HG03064 (cell line): ENCODE measurements at regions not wholly inside any gene's neighbourhood (a gene's known extent, or its start where the extent isn't known, plus 50 kb on each side); places are given as distances from the start of the nearest gene placed in this dataset.
"Not testable (repeated sequence)": the region's sequence is repeated elsewhere in the genome, so short reads cannot be mapped to it uniquely, and the experiment has no call there.

ENCODE experiments used
- ATAC-seq: cut with Tn5 transposase; IDR thresholded peaks from one replicate; pipeline ENCODE4 v1.9.1; 2021; ENCODE audit warnings: low read depth; ENCODE audit not compliant: unreplicated experiment

DNA sequence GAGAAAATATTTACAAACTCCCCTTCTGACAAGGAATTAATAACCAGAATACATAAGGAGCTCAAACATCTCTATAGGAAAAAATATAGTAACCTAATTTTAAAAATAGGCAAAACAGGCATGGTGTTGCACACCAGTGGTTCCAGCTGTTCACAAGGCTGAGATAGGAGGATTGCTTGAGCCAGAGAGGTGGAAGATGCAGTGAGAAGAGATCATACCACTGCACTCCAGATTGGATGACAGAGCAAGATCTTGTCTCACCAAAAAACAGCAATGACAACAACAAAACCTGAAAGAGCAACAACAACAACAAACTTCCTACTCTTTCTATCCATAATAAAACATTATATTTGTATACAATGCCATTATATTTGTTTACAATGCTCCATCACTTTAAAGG lies 304.4 kb upstream of the CNTNAP2 start:
- no peak for ATAC-seq

DNA sequence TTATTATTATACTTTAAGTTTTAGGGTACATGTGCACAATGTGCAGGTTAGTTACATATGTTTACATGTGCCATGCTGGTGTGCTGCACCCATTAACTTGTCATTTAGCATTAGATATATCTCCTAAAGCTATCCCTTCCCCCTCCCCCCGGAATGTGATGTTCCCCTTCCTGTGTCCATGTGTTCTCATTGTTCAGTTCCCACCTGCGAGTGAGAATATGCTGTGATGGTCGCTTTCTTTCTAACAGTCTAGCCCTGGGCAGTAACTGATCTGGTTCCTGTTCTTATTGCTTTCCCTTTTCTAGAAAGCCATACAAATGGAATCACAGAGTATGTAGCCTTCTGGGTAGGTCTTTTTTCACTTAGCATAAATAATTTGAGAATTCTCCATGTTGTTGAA lies 311.1 kb upstream of the CNTNAP2 start:
- not testable (repeated sequence) for ATAC-seq

DNA sequence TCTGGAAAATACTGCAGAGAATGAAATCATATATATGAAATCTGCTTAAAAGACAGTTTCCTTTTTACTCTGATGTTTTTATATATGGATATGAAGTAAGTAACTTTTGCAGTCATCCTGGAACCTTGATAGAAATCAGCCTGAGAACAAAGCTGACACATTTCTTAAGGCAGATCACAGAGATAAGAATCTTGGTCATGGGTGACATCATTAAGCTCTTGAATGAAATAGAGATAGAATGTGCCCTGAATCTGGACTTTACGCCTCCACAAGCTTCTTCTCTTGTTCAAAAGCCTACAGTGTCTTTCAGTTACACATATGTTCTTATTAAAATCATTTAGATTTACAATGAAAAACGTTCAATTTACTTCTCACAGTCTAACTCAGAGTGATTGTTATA lies 319.1 kb upstream of the CNTNAP2 start:
- ATAC-seq = no peak

DNA sequence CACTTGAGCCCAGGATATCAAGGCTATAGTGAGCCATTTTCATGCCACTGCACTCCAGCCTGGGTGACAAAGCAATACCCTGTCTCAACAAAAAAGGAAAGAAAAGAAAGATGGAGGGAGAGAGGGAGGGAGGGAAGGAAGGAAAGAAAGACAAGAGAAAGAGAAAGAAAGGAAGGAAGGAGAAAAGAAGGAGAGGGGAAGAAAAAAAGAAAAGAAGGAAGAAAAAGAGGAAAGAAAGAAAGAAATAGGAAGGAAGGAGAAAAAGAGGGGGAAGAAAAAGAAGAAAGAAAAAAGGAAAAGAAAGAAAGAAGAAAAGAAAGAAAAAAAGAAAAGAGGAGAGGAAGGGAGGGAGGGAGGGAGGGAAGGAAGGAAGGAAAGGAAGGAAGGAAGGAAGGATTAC lies 321.5 kb upstream of the CNTNAP2 start:
- ATAC-seq = no peak

DNA sequence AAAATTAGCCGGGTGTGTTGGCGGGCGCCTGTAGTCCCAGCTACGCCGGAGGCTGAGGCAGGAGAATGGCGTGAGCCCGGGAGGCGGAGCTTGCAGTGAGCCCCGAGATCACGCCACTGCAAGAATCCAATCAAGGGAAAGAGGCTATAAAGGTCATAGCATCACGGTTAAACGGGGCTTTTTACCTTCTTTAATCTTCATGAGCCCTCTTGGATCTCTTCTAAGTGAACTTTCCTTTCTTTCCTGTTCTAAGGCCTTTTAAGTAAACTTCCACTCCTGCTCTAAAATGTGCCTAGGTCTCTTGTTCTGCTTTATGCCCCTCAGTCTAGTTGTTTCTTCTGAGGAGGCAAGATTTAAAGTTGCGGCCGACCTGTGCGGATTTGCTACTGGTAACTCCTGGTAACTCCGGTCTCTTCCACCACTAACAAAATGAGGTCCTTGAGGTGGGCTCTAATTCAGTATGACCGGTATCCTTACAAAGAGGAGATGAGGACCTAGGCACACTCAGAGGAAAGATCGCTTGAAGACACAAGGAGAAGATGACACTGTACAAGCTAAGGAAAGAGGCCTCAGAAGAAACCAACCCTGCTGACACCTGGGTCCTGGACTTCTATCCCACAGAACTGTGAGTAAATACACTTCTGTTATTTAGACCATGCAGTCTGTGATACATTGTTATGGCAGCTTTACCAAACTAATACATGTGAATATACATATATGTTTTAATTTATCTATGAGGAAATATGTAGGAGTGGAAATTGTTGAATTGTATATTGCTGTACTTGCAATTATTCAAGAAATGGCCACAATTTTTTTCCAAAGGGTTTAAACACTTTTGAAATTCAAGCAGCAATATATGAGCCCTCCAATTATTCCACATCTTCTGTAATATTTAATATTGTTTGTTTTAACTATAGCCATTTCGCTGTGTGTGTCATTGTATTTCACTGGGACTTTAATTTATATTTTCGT lies 331.5 kb upstream of the CNTNAP2 start:
- no peak for ATAC-seq

DNA sequence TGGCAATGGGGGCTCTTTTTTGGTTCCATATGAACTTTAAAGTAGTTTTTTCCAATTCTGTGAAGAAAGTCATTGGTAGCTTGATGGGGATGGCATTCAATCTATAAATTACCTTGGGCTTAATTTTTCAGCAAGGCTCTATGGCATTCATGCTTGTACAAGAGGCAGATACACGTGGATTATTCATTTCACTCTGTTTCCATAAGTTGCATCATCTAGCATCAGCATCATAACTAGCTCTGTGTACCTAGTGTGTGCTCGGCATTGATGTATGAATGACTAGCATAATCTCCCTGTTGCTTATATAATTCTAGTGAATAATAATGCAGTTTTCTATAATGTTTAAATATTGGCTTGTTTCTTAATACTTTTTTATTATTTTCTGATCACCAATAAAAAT lies 335.2 kb upstream of the CNTNAP2 start:
- not testable (repeated sequence) for ATAC-seq

DNA sequence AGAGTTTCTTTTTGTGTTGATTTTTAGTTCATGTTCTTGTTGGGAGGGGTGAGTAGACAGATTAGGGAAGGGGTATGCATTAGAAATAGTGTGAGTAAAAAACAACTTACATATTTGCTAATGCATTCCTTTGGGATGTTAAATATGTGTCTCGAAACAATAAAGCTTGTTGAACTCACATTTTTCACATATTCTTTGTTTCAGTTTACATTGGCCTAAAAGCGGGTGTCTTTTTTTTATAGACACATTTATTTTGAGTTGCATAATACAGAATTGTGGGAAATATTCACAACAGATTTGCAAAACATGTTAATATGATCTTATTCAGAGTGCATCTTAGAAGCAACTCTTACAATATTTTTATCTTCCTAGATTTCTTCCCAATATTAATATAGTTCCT lies 337.5 kb upstream of the CNTNAP2 start:
- no peak for ATAC-seq

DNA sequence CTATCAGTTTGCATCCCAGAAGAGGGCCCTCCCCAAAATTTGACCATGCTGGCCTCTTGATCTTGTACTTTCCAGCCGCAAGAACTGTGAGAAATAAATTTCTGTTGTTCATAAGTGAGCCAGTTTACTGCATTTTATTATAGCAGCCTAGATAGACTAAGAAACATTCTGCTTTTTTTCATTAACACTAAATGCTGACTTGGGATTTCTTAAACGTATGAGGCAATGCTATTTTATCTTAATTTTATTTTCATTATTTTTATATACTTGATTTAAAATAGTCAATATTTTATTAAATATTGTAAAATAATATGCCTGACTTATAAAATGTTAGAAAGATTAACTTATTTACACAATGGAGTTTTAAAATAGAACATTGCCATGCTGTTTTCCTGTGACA lies 341.8 kb upstream of the CNTNAP2 start:
- ATAC-seq = no peak

DNA sequence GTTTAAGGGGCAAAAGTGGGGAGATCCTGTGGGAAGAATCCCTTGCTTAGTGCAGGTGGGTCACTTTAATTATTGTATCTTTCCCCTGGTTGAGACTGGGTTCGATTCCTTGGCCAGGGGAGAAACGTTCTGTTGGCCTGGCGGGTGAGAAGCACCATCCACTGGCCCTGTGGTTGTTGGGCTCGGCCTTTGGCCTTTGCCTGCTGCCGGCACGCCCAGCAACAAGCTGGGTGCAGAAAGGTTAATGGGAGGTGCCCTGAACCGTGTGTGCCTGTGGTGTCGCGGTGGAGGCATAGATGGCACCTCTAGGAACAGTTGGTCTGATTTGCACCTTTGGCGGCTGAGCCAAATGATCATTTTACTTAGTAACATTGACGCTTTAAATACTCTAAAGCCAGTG lies 363.6 kb upstream of the CNTNAP2 start:
- ATAC-seq = no peak

DNA sequence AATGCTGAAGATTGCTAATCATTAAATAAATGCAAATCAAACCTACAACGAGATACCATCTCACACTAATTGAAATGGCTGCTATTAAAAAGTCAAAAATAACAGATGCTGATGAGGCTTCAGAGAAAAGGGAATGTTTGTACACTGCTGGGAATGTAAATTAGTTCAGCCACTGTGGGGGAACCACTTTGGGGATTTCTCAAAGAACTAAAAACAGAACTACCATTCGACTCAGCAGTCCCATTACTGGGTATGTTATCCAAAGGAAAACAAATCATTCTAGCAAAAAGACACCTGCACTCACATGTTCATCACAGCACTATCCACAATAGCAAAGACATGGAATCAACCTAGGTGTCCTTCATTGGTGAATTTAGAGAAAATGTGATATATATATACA lies 379.0 kb upstream of the CNTNAP2 start:
- no peak for ATAC-seq

DNA sequence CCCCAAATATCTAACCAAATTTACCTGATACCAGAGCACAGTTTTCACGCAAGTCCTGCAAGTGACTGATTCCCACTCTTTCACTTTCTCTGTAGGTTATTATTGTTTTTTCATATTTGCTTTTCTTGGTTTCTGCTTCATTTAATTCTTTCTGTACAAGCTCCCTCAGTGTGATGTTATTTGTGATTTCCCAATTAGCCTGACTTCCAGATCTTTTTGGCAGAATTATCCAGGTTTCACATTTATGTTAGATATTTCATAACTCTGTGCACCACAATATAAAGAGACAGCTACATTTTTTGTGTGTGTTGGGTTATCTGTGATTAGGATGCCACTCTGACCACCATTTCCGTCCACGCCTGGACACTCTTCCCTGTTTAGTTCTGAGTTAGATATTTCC lies 381.5 kb upstream of the CNTNAP2 start:
- ATAC-seq = no peak

DNA sequence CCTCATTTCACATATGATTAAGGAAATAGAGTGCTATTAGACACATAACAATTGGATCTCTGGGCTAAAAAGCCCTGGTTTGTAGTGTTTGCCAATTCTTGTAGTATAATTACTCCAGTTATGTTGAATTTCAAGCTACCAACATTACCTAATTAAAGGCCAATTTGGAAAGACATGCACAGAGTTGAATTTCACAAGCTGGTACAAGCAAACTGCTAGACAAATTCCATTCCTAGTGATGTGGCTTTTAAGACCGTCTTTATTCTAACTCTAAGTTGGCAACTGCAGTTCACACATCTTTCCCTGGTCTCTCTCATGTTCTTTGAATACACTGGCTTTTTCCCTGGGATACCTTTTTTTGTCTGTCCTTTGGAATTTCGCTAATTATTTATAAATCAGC lies 384.1 kb upstream of the CNTNAP2 start:
- ATAC-seq = no peak

DNA sequence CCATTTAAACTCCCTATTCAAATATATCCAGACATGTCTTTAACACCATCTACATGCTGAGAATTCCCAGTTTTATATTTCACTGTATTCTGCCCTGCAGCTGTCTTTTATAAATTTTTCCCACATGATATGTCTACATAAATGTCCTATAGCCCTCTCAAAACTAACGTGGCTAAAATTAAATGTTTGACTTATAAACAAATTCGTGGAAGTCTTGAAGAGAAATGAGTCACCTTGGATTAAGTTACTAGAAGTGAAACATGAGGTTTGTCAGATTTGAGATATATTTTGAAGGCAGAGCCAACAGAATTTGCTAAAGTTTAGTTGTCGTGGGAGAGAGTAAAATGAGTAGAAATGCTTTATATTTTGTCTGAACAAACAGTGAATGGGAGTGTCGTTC lies 386.9 kb upstream of the CNTNAP2 start:
- no peak for ATAC-seq

DNA sequence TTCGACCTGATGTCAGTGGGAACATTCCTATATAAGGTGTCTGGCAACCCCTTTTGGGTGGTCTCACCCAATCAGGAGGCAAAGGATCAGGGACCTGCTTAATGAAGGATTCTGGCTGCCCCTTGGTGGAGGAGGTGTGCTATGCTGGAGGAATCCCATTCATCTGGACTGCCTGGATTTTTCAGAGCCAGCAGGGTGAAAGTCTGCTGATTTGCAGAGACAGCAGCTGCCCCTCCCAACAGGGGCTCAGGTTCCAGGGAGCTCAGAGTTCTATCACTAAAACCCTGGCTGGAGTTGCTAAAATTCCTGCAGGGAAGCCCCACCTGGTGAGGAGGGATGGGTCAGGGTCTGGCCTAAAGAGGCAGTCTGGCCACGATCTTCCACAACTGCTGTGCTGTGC lies 398.5 kb upstream of the CNTNAP2 start:
- no peak for ATAC-seq

DNA sequence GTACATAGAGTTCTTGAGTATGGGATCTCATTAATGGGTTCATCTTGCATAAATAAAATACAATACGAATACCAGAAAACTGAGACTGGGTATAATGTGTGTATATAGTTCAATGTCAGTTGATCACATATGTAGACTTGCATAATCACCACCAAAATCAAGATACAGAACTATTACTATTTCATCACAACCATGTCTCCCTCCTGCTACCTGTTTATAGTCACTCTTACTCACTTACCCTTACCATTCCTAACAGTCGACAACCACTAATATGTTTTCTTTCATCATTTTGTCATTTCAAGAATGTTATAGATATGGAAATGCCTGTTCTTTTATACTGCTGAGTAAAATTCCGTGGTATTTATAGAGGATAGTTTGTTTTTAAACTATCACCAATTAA lies 416.1 kb upstream of the CNTNAP2 start:
- ATAC-seq = no peak

DNA sequence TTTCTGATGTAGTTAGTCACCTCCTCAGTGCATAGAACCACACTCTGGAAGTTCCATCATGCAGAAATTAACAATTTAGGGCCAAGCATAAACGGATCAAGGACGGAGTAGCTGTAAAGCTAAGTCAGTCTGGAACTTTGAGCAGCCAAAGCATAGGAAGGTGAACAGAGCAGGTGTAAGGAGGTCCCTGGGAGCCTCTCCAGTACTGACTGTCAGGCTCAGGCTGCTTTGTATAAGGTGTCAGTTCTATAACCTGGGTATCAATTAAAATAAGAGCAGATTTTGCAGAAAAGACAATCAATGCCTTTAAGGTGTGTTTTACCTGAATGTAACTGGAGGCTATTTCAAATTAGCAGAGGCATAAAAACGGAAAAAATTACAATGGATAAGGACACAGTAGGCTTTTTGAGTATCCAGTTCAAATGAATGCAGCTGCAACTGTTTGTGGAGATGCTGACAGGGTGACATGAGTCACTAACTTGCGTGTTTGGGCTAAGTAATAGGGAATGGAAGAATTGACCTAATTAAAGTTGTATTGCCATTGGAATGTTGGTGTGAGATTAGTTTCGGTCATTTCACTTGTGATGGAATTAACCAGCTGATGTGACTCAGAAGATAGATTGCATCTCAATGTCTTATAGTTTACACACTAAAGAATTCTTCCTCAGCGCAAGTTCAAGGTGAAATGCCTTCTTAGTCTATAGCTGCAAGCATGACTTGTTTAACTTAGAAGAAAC lies 417.9 kb upstream of the CNTNAP2 start:
- ATAC-seq = no peak

DNA sequence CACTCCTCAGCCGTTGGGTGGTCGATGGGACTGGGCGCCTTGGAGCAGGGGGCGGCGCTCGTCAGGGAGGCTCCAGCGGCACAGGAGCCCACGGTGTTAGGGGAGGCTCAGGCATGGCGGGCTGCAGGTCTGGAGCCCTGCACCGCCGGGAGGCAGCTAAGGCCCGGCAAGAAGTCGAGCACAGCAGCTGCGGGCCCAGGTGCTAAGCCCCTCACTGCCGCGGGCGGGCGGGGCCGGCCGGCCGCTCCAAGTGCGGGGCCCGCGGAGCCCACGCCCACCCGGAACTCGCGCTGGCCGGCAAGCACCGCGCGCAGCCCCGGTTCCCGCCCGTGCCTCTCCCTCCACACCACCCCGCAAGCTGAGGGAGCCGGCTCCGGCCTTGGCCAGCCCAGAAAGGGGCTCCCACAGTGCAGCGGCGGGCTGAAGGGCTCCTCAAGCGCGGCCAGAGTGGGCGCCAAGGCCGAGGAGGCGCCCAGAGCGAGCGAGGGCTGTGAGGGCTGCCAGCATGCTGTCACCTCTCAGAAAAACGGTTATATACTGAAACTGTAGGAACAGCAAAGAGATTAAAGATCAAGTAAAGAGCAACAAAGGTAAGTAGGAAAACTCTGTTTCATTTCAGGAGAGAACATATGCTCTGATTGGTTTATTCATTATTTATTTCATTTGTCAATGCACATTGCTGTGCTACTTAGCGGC lies 419.0 kb upstream of the CNTNAP2 start:
- not testable (repeated sequence) for ATAC-seq

DNA sequence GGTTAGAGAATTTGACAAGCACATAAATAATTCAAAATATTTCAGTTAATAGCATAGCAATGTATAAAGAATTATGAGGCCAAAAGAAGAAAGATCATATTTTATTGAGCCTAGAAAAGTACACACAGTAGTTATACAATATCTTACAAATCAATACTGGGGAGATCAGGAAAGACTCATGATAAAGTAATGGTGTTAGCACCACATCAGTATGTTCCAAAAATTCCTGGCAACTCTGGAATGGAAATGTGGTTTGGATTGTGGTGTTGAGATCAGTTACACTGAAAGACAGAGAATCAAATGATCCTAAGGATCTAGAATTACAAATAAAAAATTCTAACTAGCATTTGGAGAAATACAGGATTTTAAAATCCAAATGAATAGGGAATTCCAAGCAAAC lies 420.5 kb upstream of the CNTNAP2 start:
- ATAC-seq = no peak

DNA sequence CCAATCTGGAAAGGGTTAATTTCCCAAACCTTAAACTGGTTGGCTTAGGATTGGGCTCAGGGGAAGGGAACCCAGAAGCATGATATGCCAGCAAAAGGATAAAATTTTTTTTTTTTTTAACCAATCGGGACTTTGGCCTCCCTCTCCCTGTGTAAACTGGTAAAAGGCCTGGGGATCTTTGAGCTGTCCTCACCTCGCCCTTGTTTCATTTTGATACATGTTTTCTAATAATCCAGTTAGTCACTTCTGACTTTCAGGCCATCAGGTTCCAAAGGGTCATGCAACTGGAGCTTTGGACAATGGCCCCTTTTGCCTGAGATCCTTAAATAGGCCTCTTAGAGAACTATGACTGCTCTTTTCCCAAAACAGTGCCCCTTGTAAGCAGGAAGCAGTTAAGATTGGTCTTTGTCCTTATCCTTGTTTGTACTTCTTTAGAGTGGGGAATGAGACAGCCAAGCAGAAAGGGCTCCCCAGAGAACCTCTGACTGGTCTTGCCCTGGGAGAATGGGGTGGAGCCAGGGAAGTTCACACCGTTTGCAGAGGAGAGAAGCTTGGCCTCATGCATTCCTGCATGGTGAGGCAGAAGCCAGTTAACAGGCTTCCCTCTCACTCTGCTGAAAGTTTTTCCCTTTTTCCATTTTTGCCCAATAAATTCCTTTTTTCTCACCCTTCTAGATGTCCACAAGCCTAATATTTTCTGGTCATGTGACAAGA lies 424.2 kb upstream of the CNTNAP2 start:
- no peak for ATAC-seq

DNA sequence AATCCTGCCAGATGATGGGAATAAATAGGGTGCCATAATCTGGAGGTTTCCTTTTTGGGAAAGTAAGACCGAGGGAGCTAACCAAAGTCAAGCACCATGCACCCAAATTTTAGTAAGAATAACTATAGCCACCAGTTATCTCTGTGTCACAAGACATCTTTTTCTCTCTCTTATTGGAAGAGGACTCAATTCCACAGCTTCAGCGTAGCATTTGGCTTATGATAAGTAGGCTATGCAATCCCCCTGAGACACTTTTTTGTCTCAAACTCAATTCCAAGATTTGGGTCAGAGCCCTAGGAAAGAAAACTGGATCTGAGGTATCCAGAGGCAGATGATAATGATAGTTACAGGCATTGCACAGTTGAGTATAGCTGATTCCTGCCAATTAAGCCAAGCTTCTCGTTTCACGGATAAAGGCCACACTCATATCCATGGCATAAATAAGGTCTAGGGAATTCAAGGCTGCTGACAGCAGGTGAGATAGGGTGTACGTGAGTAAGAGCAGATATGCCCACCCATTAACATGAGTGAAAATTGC lies 425.2 kb upstream of the CNTNAP2 start:
- no peak for ATAC-seq
